ENCODE measurements at regions not wholly inside any gene's neighbourhood (a gene's known extent, or its start where the extent isn't known, plus 50 kb on each side); places are given as distances from the start of the nearest gene placed in this dataset.
"Not testable (repeated sequence)": the region's sequence is repeated elsewhere in the genome, so short reads cannot be mapped to it uniquely, and the experiment has no call there.

DNA sequence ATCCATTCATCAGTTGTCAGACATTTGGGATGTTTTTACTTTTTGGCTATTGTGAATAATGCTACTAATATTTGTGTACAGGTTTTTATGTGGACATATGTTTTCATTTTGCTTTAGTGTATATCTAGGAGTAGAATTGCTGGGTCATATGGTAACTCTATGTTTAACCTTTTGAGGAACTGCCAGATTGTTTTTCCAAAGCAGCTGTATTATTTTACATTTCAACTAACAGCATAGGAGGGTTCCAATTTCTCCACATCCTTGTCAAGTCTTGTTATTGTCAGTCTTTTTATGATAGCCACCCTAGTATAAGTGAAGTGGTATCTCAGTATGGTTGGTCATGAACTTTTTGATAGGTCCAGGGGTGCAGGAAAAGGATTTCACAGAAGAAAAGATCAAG is 114.5 kb upstream of the FAM9C start:
- no peak for TF ChIP-seq CTCF (IDR thresholded peaks at IDR 0.05; ENCODE audit: insufficient read depth, low read length, poor library complexity, severe bottlenecking)
- no peak overlapping the region for H3K4me3 ChIP-seq (ENCODE audit: low read depth, low read length)
- no peaks in the 10 kb centered on the region for H3K27me3 ChIP-seq (ENCODE audit: control insufficient read depth, insufficient read depth, low read length)
- DNase-seq (ENCODE audit: low read depth) = no peak
- H3K36me3 ChIP-seq (ENCODE audit: control insufficient read depth, insufficient read depth, low read length) = no peaks in the 10 kb centered on the region

- DNase-seq (ENCODE audit: low read depth) = not testable (repeated sequence)
Measured at GRCh38 chrX:13155550-13155949, 111.1 kb upstream of the FAM9C start.

GRCh38 chrX:13153796-13154195 is 109.4 kb upstream of the FAM9C start:
- DNase-seq (ENCODE audit: low read depth) = no peak
- Histone ChIP-seq H3K36me3 (ENCODE audit: control insufficient read depth, insufficient read depth, low read length) (no peaks in the 10 kb centered on the region), H3K27me3 (ENCODE audit: control insufficient read depth, insufficient read depth, low read length) (no peaks in the 10 kb centered on the region), H3K4me3 (ENCODE audit: low read depth, low read length) (no peak overlapping the region)
- no peak for TF ChIP-seq CTCF (IDR thresholded peaks at IDR 0.05; ENCODE audit: insufficient read depth, low read length, poor library complexity, severe bottlenecking)

More at GRCh38 chrX:13155550-13155949, 111.1 kb upstream of the FAM9C start:
- H3K4me3 ChIP-seq (ENCODE audit: low read depth, low read length); H3K27me3 ChIP-seq (ENCODE audit: control insufficient read depth, insufficient read depth, low read length); H3K36me3 ChIP-seq (ENCODE audit: control insufficient read depth, insufficient read depth, low read length): not testable (repeated sequence)

DNA sequence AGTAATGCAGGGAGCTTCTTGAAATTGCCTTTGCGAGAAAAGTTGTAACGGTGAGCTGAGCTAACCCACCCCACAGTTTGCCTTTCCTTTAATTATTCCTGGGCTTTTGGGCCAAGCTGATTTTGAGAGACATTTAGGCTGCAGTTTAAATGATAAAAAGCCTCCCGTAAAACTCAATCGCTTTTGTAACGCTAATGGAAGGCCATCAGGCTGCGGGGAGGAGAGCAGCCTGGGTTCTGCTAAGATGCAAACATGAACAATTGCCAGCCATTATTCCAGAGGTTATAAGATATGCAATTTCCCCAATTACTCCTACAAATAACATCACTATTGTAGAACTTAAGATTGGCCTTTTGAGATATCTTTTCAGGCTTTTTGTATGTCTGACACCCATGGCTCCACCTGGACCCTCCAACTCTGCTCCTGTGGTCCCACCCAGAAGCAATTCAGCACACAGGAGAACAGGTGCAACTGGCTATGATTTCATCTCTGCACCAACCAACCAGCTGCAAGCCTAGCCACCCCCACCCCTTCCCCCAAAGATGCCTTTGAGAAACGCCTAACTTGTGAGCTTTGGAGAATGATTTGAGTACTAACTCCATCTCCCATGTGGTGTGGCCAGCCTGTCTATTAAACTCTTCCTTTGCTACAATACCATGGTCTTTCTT is 108.2 kb upstream of the FAM9C start:
- TF ChIP-seq CTCF (IDR thresholded peaks at IDR 0.05; ENCODE audit: insufficient read depth, low read length, poor library complexity, severe bottlenecking) = no peak
- no peak for DNase-seq (ENCODE audit: low read depth)
- H3K27me3 ChIP-seq (ENCODE audit: control insufficient read depth, insufficient read depth, low read length) = no peaks in the 10 kb centered on the region
- no peaks in the 10 kb centered on the region for H3K36me3 ChIP-seq (ENCODE audit: control insufficient read depth, insufficient read depth, low read length)
- H3K4me3 ChIP-seq (ENCODE audit: low read depth, low read length) = no peak overlapping the region

DNA sequence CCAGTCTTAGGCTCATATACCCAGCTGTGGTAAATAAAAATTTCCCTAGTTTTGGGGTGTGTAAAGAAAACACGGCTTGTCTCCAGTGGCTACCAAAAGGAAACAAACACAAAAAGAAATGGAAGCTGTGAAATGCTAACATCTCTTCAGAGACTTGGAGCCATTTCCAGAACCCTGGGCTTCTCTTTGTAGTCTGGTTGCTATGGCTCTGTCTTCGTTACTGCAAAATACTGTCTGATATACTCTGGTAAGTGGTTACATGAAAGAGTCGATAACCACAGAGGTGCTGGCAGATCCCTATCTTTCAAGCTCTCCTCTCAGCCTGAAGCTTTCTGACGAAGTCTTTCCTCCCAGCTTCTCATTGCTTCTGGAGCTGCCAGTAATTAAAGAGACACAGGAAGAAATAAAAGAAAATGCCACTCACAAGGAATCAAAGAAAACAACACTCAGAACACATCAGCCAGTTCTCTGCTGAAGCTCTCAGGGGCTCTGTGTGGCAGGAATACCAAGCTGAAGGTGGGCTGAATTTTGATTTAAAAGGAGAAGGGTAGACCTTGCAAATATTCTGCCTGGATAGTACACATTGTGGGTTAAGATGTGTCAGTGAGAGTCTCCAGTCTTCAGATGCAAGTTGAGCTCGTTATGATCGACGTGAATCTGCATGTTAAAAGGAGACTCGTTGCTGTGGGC is 107.6 kb upstream of the FAM9C start:
- H3K4me3 ChIP-seq (ENCODE audit: low read depth, low read length) = no peak overlapping the region

More for the DNA sequence above, 107.6 kb upstream of the FAM9C start:
- no peak for DNase-seq (ENCODE audit: low read depth)
- no peaks in the 10 kb centered on the region for H3K27me3 ChIP-seq (ENCODE audit: control insufficient read depth, insufficient read depth, low read length)
- no peaks in the 10 kb centered on the region for H3K36me3 ChIP-seq (ENCODE audit: control insufficient read depth, insufficient read depth, low read length)
- TF ChIP-seq CTCF (IDR thresholded peaks at IDR 0.05; ENCODE audit: insufficient read depth, low read length, poor library complexity, severe bottlenecking) = no peak

Measured in kidney epithelial cell (primary cell).